ENCODE measurements at regions not wholly inside any gene's neighbourhood (a gene's known extent, or its start where the extent isn't known, plus 50 kb on each side); places are given as distances from the start of the nearest gene placed in this dataset.

DNA sequence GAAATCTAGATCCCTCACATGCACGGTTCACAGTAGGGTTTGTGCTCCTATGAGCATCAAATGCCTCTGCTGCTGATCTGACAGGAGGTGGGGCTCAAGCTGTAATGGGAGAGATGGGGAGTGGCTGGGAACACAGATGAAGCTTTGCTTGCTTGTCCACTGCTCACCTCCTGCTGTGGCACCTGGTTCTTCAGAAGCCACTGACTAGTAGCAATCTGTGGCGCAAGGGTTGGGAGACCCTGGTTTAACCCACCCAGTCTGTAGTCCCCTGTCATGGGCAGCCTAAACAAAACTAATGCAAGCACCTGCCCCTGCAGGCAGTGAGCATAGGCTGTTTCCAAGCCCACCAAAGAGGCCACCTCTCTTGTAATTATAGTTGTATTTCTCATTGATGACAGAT lies 116.6 kb downstream of the SHOX start:
- TF ChIP-seq, protein P1, sequence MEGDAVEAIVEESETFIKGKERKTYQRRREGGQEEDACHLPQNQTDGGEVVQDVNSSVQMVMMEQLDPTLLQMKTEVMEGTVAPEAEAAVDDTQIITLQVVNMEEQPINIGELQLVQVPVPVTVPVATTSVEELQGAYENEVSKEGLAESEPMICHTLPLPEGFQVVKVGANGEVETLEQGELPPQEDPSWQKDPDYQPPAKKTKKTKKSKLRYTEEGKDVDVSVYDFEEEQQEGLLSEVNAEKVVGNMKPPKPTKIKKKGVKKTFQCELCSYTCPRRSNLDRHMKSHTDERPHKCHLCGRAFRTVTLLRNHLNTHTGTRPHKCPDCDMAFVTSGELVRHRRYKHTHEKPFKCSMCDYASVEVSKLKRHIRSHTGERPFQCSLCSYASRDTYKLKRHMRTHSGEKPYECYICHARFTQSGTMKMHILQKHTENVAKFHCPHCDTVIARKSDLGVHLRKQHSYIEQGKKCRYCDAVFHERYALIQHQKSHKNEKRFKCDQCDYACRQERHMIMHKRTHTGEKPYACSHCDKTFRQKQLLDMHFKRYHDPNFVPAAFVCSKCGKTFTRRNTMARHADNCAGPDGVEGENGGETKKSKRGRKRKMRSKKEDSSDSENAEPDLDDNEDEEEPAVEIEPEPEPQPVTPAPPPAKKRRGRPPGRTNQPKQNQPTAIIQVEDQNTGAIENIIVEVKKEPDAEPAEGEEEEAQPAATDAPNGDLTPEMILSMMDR (conservative IDR thresholded peaks at IDR 0.05; ENCODE audit: low read length) = no peak
- TF ChIP-seq EZH2phosphoT487 (IDR thresholded peaks at IDR 0.05; ENCODE audit: borderline replicate concordance) = no peak

Measured in Loucy (cell line).